HG02938 (cell line): ENCODE measurements at regions not wholly inside any gene's neighbourhood (a gene's known extent, or its start where the extent isn't known, plus 50 kb on each side); places are given as distances from the start of the nearest gene placed in this dataset.
A peak's percentile ranks its signal among the peaks of the same experiment; 100 is the strongest.

Experiments used
- ATAC-seq: cut with Tn5 transposase; IDR thresholded peaks from one replicate; pipeline ENCODE4 v1.9.1; 2021; ENCODE audit warnings: mild to moderate bottlenecking, moderate library complexity; ENCODE audit not compliant: unreplicated experiment

DNA sequence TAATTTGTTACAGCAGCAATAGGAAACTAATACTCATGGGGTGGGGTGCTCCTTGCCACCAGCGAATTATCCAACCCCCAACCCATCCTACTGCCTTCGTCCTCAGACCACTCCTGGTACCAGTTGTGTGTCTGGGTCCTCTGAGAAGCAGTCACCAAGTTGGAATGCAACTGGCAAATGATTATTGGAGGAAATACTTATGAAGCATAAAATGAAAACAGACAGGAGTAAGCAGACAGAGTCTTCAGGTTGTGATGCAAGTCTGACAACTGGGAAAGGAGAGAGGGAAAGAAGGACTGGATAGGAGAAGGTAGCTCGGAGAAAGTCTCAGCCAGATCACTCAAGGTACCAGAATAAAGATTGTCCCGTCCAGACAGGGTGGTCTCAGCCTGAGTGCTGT lies 181.1 kb upstream of the ARID2 start:
- ATAC-seq, result no peak

DNA sequence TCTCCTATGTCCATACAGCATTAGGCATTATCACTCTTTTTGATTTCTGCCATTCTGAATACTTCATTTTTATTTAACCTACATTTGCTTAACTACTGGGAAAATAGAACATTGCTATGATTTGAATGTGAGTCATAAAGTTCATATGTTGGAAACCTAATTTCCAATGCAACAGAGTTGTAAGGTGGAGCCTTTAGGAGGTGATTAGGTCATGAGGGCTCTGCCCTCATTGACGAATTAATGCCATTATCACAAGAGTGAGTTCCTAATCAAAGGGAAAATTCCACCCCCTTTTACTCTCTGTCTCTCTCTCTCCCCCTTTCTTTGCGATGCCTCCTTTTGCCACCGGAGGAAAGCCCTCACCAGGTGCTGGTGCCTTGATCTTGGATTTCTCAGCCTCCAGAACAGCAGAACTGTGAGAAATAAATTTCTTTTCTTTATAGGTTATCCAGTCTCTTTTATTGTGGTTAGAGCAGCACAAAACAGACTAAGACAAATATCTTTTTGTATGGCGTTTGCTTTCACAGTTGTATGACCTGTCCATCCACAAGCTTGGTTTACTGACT lies 180.1 kb upstream of the ARID2 start:
- ATAC-seq, result no peak

DNA sequence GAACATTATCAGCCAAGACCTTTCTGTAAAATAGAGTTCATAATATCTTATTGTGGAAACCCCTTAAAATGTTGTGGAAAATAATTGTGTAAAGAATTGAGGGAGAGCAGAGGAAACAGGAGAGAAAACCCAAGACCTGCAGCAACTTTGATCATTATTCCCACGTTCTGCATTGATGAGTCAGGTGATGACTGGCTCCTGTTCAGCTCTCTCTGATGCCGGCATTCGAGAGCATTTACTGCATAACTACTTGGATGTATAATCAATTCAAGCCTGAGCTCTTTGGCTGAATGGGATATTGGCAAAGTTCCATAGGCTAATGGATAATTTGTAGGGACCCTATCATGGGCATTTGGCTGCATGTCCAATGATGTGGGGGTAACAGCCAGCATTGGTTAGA lies 176.3 kb upstream of the ARID2 start:
- ATAC-seq, result no peak

DNA sequence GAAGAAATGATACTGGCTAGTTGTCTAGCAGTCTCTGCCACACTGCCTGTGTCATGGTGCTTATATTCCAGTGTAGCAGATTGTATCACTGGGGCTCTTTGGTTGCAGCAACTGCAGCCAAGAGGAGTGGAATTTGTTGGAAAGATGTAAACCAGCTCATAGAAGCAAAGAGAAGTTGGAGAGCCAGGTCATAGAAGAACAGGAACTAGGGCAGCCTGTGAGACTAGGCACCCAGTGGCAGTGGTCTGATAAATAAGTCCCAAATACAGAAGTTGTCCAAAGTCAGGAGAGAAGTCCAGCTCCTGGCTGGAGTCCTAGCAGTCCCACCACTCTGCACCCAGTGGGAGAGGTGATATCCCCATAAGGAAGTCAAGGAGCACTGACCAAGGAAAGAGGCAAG lies 172.5 kb upstream of the ARID2 start:
- ATAC-seq, result no peak

DNA sequence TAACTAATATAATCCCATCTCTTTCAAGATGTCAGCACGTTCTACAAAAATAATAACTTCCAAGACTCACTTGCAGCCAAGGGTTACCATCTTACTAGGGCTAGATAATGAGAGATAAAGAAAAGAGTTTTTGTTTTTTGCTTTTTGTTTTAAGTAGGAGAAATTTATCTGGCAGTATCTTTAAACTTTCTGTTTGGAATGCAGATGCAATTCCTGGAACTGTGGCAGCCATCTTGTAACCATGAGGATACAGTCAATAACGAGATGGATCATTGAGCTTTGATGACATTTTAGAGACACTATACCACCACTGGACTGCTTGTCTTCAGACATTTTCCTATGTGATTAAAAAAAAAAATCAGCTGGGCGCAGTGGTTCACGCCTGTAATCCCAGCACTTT lies 171.2 kb upstream of the ARID2 start:
- no peak for ATAC-seq

DNA sequence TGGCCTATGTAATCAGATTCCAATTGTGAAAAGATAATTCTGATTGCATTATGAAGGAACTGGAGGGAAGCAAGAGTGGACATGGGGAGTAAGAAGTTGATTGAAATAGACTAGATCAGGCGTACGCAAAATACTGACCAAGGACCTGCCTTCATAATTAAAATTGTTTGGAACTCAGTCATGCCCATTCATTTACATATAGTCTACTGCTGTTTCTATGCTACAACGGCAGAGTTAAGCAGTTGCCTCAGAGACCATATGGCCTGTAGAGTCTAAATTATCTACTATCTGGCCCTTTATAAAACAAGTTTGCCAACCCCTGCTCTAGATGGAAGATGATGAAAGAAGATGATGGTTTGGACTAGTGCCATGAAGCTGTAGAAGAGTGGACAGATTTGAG lies 170.0 kb upstream of the ARID2 start:
- ATAC-seq, result no peak

DNA sequence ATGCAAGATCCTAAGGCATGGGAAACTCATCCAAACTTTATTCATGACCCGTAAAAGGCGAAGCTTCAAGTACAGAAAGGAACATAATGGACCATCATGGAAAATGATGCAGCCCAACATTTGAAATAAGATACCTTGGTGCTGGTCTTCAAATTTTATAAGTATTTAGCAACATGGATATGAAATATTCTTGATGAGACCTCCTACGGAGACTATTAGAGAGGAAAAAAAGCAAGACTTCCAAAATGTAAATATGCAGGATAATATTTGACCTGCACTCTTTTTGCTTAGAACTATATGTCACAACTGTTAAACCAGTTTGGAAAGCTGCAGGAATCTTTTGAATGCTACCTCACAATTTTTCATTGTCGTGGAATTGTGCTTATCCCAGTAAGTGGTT lies 168.8 kb upstream of the ARID2 start:
- ATAC-seq, result no peak

DNA sequence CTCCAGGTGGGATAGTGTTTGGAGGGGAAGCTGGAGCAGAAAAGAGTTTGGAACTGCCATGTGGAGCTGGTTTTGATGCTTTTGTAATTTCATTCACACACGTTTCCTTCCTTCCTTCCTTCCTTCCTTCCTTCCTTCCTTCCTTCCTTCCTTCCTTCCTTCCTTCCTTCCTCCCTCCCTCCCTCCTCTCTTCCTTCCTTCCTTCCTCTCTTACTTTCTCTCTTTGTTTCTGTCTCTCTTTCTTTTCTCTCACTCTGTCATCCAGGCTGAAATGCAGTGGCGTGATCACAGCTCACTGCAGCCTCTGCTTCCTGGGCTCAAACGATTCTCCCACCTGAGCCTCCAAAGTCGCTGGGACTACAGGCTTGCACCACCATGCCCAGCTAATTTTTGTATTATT lies 168.0 kb upstream of the ARID2 start:
- ATAC-seq, result no peak

DNA sequence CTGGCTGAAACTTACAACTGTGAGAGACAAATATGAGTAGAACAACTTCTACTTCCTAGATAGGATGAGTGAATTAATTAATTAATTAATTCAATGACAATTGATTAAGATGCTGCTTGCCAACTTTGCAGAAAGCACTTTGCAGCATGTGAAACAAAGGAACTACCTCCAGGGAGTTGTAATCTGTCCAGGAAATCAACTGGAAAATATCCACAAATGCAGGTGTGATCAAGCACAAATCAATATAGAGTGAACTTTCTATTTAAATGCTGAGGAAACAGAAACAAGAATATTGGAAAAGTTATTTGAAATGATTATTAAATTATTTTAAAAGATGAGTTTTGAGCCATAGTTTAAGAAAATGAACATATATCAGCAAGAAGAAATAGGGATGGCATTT lies 163.9 kb upstream of the ARID2 start:
- ATAC-seq, result no peak

DNA sequence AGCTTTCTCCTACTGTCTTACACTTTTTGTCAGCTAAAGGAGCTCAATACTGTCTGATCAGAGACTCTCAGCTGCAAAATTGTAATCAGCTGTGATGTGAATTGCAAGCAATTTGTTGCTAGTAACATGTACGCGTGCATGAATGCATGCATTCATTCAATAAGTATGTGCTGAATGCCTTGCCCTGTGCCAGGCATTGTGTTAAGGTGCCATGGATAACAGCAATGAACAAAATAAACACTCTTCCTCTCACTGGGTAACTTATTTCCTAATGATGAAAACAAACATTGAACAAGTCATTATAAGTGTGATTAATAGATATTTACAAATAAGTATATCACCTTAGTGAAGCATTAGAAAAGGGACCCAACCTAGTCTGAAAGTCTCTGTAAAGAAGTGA lies 163.2 kb upstream of the ARID2 start:
- no peak for ATAC-seq

DNA sequence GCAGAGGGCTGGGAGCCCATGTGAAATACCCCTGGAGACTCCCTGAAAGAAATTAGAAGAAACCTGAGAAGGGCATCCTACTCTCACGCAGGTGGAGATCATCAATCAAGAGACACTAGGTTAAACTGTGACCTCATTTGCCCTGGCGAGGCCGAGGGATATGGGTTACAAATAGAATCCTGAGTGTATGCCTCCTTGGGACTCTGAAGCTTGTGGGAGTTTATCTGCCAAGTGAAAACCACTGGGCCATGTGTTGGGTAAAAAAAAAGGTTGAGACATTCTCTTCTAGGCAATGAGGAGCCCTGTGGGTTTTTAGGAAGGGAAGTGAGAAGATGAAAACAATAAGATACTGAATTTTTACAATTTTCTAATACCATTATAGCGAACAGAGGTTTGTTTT lies 160.7 kb upstream of the ARID2 start:
- ATAC-seq, result no peak

DNA sequence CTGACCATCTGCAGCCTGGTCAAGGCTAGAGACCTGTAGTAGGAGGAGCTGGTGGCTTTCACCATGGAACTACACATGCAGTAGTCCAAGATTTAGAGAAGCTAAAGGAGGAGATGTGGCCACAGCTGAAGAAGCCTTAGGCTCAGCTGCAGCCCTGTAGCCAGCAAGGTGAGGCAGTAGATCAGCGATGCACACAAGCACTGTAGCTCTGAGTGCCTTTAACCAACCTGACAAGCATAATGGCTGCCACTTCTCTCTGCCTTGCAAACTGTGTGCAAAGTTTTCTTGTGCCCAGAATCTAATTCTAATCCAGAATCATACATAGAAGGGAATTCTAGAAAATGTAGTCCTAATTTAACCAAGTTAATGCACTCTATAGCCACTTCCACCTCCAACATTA lies 159.0 kb upstream of the ARID2 start:
- ATAC-seq, result no peak

DNA sequence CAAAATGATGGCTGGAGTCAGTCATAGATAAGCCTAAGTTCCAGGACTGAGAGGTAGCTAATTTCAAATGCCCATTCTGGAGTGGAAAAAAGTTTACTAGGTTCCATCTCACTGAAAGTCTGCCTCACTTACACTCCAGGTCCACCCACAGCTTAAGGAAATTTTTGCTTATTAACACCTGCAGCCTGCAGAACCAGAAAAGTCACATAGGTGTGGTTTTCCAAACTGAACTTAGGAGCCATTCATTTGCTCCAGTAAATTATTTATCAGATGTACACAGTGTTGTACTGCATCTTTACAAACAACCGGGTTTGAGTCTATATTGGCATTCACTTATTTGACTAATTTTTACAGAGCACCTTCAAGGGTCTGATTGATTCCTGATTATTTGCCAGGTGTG lies 157.4 kb upstream of the ARID2 start:
- no peak for ATAC-seq

DNA sequence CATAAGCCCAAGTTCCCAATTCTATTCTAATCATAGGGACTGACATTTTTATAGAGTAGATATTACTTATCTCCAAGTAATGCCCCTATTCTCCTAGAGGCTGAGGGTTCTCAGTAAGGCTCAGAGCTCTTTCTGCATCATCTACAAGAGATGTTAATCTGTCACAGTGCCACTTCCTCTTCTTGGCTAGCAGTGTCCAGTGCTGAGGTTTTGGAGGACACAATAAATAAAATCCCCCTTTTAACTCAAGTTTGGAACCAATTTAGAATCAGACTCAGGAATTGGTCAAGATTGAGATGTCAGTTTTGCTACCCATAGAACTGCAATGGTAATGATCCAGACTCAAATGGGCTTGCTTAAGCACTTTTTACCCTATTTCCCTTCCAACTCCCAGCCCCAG lies 154.1 kb upstream of the ARID2 start:
- ATAC-seq, result no peak

DNA sequence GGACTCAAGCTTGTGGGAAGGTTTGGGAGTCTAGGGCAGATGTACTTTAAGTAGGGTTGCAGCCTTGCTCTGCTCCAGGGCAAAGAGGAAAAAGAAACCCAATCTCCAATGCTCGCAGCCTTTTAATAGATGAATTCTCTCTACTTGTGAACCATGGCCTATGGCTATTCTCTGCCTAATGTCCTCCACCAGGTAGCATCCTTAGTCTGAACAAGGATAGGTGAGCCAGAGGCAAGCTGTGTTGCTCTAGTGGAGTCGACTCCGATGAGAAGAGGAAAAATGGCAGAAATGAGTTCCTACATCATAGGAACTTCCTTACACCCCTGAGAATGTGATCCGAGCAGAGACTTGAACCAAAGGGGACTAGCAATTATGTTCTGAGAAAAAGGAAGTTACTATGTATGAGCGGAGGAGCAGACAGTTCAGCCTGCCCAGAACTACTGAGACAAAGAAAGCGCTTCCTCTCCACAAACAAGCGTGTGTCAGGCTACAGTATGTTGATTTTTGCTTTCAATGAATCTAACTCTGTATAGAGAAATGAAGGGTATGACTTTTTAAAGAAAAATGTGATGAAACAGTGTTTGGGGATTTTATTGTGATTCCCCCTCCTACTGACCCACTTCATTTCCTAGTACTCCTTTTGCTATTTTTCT lies 153.6 kb upstream of the ARID2 start:
- ATAC-seq, result peak; percentile 64

DNA sequence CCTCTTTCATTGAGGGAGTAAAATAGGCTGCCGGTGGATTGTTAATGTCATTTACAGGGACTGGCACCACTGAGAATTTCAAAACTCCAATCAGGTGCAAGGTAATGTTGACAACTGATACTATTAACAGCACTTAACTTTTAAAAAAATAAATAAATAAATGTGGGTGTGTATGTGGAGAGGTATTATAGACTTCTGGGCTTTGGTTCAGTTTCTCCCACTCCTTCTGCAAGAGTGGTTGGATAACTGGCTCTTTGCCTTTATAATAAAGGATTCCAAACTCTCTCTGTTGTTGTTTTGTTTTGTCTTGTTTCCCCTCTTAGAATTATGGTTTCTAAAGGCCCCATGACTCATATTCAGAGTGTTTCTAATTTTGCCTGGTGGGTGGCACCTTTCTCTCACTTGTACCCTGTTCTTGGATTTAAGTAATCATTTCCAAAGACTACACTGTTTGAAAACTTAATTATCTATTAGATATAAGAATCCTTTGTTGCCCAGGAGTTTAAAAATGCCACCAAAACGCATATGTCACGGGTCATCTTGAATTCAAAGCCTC lies 151.6 kb upstream of the ARID2 start:
- ATAC-seq, result peak; percentile 46

DNA sequence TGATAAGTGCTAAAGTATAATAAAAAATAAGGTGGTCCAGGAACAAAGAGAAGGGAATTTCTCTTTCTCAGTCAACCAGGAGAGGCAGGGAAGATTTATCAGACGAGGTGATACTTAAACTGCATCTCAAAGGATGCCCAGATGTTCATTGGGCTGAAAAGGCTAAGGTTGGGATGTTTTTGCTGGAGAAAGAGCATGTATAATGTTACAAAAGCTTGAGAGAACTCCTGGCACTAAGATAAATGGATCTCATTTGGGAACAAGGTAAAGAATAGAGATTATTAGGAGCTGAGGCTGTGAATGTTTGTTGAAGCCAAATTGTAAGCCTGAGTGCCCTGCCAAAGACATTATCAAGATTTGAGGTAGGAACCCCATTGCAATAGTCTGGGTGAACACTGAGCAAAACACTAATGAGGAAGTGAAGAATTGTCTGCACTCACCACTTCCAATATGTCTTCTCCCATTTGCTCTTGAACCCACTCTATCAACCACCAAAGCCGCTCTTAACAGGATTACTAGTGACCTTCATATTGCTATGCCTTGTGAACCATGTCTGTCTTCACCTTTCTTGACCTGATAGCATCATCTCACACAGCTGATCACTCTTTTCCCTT lies 149.0 kb upstream of the ARID2 start:
- ATAC-seq, result no peak

DNA sequence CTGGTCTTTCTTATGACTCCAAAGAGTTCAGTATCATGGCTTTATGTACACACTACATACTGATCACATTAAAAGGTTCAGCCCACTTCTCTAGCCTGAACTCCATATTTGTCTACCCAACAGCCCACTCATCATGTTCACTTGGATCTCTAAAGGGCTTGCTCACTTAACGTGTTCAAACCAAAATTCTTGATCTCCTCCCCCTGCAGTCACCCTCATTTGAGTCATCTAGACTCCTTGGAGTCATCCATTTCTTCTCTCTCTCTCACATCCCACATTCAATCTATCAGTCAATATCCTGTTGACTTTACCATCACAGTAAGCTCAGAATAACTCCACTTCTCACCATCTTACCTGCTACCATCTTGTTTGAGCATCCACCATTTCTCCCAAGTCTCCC lies 148.4 kb upstream of the ARID2 start:
- ATAC-seq, result no peak

DNA sequence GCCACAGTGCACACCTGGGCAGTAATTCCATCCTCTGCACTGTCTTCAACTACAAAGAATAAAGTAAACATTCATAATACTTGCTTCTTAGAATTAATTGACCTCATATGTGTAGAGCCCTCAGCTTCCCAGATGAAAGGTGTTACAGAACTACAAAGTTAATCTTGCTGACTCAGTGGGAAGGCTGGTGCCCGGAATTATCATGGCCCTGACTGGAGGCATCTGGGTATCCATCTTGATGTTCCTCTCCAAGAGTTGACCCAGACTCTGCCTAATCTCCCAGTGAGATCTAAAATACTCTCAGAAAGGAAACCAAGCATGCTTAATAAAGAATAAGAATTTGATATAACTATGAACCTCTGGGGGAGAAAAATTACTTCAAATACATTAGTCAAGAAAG lies 147.0 kb upstream of the ARID2 start:
- no peak for ATAC-seq

DNA sequence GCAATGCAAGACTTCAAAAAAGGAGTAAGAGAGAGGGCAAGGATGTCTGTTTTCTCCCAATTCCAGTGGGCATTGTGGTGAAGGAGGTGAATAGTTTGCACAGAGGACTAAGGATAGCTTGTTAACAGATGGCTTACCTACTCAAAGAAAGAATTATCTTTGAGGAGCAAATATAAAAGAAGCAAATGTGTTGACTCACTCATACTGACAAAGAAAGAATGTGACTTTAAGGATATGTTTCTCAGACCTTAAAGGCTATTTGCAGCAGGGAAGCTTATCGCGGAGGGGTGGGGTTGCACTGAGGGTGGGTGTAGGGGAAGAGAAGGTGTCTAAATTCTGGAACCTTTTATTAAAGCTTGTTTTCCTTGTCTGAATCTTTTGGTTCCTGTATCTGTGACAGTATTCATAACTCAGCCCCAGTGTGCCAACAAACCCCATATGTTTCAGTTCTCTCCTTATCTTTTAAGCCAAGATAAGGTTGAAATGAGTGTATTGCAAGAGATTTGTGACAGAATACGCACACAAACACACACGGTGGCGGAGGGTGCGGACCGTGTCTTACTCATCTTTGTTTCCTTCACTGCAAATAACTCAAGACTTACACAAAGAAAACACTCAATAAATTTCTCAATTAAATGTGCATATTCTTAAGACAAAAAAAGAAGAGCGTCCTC lies 146.4 kb upstream of the ARID2 start:
- ATAC-seq, result no peak

DNA sequence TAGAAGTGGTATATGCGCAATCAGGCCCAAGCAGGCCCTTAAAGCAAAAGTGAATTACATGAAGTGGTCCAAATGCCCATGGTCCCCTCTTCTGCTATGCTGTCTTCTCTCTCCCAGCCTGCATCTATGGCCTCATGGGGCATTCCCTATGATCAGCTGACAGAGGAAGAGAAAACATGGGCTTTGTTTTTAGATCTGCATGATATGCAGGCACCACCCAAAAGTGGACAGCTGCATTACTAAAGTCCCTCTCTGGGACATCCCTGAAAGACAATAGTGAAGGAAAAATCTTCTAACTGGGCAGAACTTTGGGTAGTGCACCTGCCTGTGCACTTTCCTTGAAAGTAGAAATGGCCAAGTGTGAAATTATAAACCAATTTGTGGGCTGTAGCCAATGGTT lies 145.2 kb upstream of the ARID2 start:
- no peak for ATAC-seq
